ENCODE measurements at regions not wholly inside any gene's neighbourhood (a gene's known extent, or its start where the extent isn't known, plus 50 kb on each side); places are given as distances from the start of the nearest gene placed in this dataset.

DNA sequence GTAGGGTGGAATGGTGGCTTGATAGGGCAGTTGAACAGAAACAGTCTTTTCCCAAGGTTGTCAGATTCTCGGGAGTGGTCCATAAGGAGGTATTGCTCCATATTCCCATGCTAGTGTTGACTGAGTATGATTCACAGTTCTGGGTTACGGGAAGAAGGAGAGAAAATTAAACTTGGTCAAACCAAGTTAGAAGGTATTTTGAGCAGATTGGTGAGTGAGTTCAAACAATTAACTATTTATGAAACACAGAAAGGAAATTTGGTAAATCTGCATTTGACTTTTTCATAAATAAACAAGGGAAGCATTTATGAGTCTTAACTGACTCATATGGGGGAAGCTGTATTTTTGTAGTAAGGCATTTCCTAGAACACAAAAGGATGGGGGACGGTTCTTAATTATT lies 2419.4 kb downstream of the PCDH9 start:
- TF ChIP-seq SUZ12 (IDR thresholded peaks at IDR 0.05; ENCODE audit: extremely low read depth, insufficient read depth, insufficient read length) (no peak), YY1 (IDR thresholded peaks at IDR 0.05; ENCODE audit: insufficient read depth, insufficient read length) (no peak), ZNF274 (IDR thresholded peaks at IDR 0.05; ENCODE audit: low read depth, low read length) (no peak)
